B cell (primary cell): ENCODE measurements at regions not wholly inside any gene's neighbourhood (a gene's known extent, or its start where the extent isn't known, plus 50 kb on each side); places are given as distances from the start of the nearest gene placed in this dataset.

ENCODE experiments used
- ATAC-seq: fragments of 200-7000 bp; cut with Tn5 transposase; one replicate; pipeline ENCODE4 v1.10.0; 2021; ENCODE audit warnings: low read depth, mild to moderate bottlenecking, moderate number of reproducible peaks, moderate library complexity
- CTCF ChIA-PET: fragments of 350-600 bp; sonication (Branson Sonifier 250); formaldehyde crosslinking; loops from one replicate; lab custom pipeline; 2021; ENCODE audit warnings: antibody characterized with exemption, inconsistent platforms; lab: Charles Lee
- POLR2A ChIA-PET: fragments of 350-600 bp; sonication (Branson Sonifier 250); formaldehyde crosslinking; loops from one replicate; lab custom pipeline; 2021; ENCODE audit warnings: antibody characterized with exemption; lab: Charles Lee
- DNase-seq: peaks from one replicate; pipeline ENCODE4 v3.0.0; 2013
- H2AFZ ChIP-seq: 2 replicates; pipeline ENCODE4 v1.6.1; 2012; ENCODE audit warnings: mild to moderate bottlenecking, low read depth, low read length; ENCODE audit not compliant: insufficient read depth, poor library complexity, severe bottlenecking
- H3K27ac ChIP-seq, 2 donors: 1 replicate in 1 of 2; 2 replicates in 1 of 2; pipeline ENCODE4 v1.5.1; 2012 to 2013; ENCODE audit warnings: low read length in 2 of 2, mild to moderate bottlenecking in 2 of 2, moderate library complexity in 1 of 2
- H3K27me3 ChIP-seq, 4 experiments: fragments of 200-600 bp in 1 of 4; sonication (generic) in 1 of 4; replicated peaks in 1 of 4; 1 replicate in 2 of 4; 2 replicates in 2 of 4; pipeline versions ENCODE4 v1.6.1 to v1.7.0; 2013 to 2016; ENCODE audit warnings: low read length in 3 of 4, mild to moderate bottlenecking in 2 of 4, mixed read lengths in 1 of 4, moderate library complexity in 1 of 4; ENCODE audit not compliant: insufficient read depth in 4 of 4, control insufficient read depth in 3 of 4; ENCODE audit errors: control extremely low read depth in 1 of 4
- H3K36me3 ChIP-seq, 2 experiments: replicated peaks in 1 of 2; 1 replicate in 1 of 2; 2 replicates in 1 of 2; pipeline versions ENCODE4 v1.6.1 to v1.7.1; 2013; ENCODE audit warnings: low read length in 1 of 2; ENCODE audit not compliant: insufficient read depth in 2 of 2, control insufficient read depth in 1 of 2; ENCODE audit errors: control extremely low read depth in 1 of 2, extremely low read depth in 1 of 2
- H3K4me1 ChIP-seq, 2 donors: fragments of 200-600 bp in 1 of 2; sonication (generic) in 1 of 2; 1 replicate in 1 of 2; 2 replicates in 1 of 2; pipeline versions ENCODE4 v1.5.1 to v1.6.1; 2013 to 2017; ENCODE audit warnings: low read length in 2 of 2; ENCODE audit not compliant: control insufficient read depth in 2 of 2, insufficient read depth in 2 of 2
- H3K4me2 ChIP-seq: replicated peaks from 2 replicates; pipeline ENCODE3; 2012; ENCODE audit warnings: mild to moderate bottlenecking, low read depth, low read length; ENCODE audit not compliant: poor library complexity, severe bottlenecking
- H3K4me3 ChIP-seq, 5 experiments: fragments of 200-600 bp in 1 of 5; sonication (generic) in 1 of 5; 1 replicate in 3 of 5; 2 replicates in 2 of 5; pipeline versions ENCODE4 v1.5.1 to v1.7.0; 2011 to 2016; ENCODE audit warnings: low read length in 4 of 5, mild to moderate bottlenecking in 4 of 5, low read depth in 2 of 5, control low read depth in 1 of 5, moderate library complexity in 1 of 5; ENCODE audit not compliant: insufficient read depth in 1 of 5; ENCODE audit errors: control extremely low read depth in 1 of 5, extremely low read depth in 1 of 5
- H3K79me2 ChIP-seq: fragments of 200-600 bp; sonication (generic); one replicate; pipeline ENCODE4 v1.6.0; 2016; ENCODE audit warnings: low read length; ENCODE audit not compliant: control insufficient read depth, insufficient read depth
- H3K9ac ChIP-seq: fragments of 200-600 bp; sonication (generic); 2 replicates; pipeline ENCODE4 v1.6.1; 2017; ENCODE audit warnings: mild to moderate bottlenecking, low read length, moderate library complexity
- H3K9me3 ChIP-seq, 3 donors: one replicate each; pipeline versions ENCODE4 v1.6.1 to v1.7.1; 2013; ENCODE audit warnings: low read length in 2 of 3; ENCODE audit not compliant: control insufficient read depth in 2 of 3, insufficient read depth in 1 of 3; ENCODE audit errors: control extremely low read depth in 1 of 3
- H4K20me1 ChIP-seq: 2 replicates; pipeline ENCODE4 v1.6.0; 2012; ENCODE audit warnings: mild to moderate bottlenecking, low read length; ENCODE audit not compliant: insufficient read depth, control insufficient read depth, poor library complexity, severe bottlenecking
- H3K27ac Mint-ChIP-seq: one replicate; pipeline ENCODE4 v1.8.0; 2021; ENCODE audit warnings: mixed read lengths
- H3K27me3 Mint-ChIP-seq: one replicate; pipeline ENCODE4 v1.8.0; 2021; ENCODE audit warnings: mixed read lengths
- H3K4me1 Mint-ChIP-seq: one replicate; pipeline ENCODE4 v1.8.0; 2021; ENCODE audit warnings: mixed read lengths
- H3K4me3 Mint-ChIP-seq: one replicate; pipeline ENCODE4 v1.8.0; 2021; ENCODE audit warnings: mixed read lengths
- H3K9me3 Mint-ChIP-seq: one replicate; pipeline ENCODE4 v1.8.0; 2022; ENCODE audit warnings: mixed read lengths; ENCODE audit not compliant: insufficient read depth
- CTCF ChIP-seq: fragments of 200-600 bp; IDR thresholded peaks from one replicate; pipeline ENCODE4 v1.8.0; 2022; ENCODE audit warnings: antibody characterized with exemption, mild to moderate bottlenecking
- EZH2 ChIP-seq: IDR thresholded peaks from 2 replicates; pipeline ENCODE4 v1.6.1; 2012; ENCODE audit warnings: borderline replicate concordance, low read depth, mild to moderate bottlenecking, moderate library complexity, low read length; ENCODE audit not compliant: insufficient read depth, poor library complexity, severe bottlenecking
- WGBS: methylation state at CpG from one replicate; pipeline ENCODE4 v1.1.5; 2013; ENCODE audit warnings: missing lambda C conversion rate; ENCODE audit not compliant: insufficient coverage; 5-methylcytosine and 5-hydroxymethylcytosine counted together
- intact Hi-C: fragments of 100-400 bp; cut with micrococcal nuclease; formaldehyde crosslinking; loops from one replicate; pipeline ENCODE4 v1.10.0; 2022

DNA sequence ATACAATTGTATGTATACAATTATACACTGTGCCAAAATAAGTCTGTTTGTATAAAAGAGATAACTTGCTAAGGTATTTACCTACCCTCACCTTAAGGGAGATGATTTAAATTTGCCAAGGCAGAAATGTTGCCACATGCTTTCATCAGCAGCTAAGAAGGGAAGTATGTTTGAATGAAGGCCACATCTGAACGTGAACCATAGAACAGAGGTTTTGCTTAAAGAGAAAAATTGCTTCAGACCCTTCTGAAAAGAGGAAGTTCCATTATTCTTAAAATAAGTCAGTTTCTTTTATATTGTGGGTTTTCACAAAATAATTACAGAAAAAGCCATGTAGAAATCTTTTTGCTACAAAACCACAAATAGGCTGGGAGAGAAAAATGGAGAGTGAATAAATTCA, 621.5 kb upstream of the HTR2C start:
- TF ChIP-seq CTCF (no peak), EZH2 (no peak)
- no peak overlapping the region for H2AFZ ChIP-seq
- no peaks in the 10 kb centered on the region for H4K20me1 ChIP-seq
- no peak overlapping the region for H3K4me3 ChIP-seq
- POLR2A ChIA-PET = no interaction called here
- H3K27ac ChIP-seq = peak overlapping the region in 1 of 2 donors; percentile 48
- intact Hi-C loops = no loop called here
- no CpG with 5 or more reads among the region's 1 CpG for WGBS
- no peaks in the 10 kb centered on the region for H3K9me3 ChIP-seq
- no peak overlapping the region for H3K27ac Mint-ChIP-seq
- H3K4me3 Mint-ChIP-seq = no peak overlapping the region
- no peaks in the 10 kb centered on the region for H3K9me3 Mint-ChIP-seq
- DNase-seq (peak; percentile 25), ATAC-seq (no peak)
- H3K36me3 ChIP-seq = no peaks in the 10 kb centered on the region
- H3K4me1 Mint-ChIP-seq = peaks cover 13% of the 10 kb centered on the region
- no peaks in the 10 kb centered on the region for H3K79me2 ChIP-seq
- H3K4me2 ChIP-seq = no peak overlapping the region
- peaks cover 4 to 9% of the 10 kb centered on the region in 2 donors for H3K4me1 ChIP-seq
- no peak overlapping the region for H3K9ac ChIP-seq
- CTCF ChIA-PET = no interaction called here
- H3K27me3 ChIP-seq = no peaks in the 10 kb centered on the region
- H3K27me3 Mint-ChIP-seq = no peaks in the 10 kb centered on the region

DNA sequence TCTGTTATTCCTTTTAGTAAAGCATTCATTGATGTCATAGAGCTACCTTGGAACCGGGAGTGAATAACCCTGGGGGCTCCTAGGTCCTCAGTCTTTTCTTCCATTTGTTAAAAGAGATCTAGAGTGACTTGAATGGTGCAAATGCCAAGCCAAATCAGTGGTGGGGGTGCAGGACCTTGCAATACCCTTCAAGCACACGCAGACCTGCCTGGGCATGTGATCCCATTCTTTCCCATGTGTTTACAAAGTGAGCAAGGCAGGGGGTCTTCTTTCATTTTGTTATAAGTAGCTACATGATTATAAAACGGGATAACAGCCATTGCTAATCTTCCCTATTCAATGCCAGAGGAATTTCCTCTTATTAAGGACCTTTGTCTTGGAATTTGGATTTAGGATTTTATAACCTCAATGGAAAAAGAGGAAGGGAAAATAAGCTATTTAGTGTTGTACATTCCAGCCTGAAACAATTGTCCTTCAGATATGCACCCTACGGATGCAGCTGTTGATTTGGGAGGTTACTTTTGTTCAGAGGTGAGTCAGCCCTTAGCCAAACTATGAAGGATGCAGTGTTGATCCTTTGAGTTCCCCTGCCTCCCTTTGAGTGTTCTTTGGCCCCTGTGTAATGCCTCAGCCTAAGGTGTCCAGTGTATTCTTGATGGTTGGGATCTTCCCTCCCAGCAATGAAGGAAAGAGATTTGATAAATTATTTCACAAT, 623.8 kb upstream of the HTR2C start:
- DNase-seq (no peak), ATAC-seq (no peak)
- Mint-ChIP-seq H3K4me3 (no peak overlapping the region), H3K27ac (no peak overlapping the region), H3K27me3 (no peaks in the 10 kb centered on the region), H3K9me3 (no peaks in the 10 kb centered on the region), H3K4me1 (peaks cover 13% of the 10 kb centered on the region)
- H3K36me3 ChIP-seq = no peaks in the 10 kb centered on the region
- H2AFZ ChIP-seq = no peak overlapping the region
- intact Hi-C loops = no loop called here
- no CpG with 5 or more reads among the region's 4 CpGs for WGBS
- POLR2A ChIA-PET = interaction anchor here (0.5 kb wide), 1 partner anchor 933 kb away, joined by 3 read pairs; no protein-coding TSS in a partner anchor
- no peak for TF ChIP-seq CTCF
- no peak for TF ChIP-seq EZH2
- no peak overlapping the region for H3K27ac ChIP-seq
- peaks cover 4 to 9% of the 10 kb centered on the region in 2 donors for H3K4me1 ChIP-seq
- no peaks in the 10 kb centered on the region for H3K27me3 ChIP-seq
- no peak overlapping the region for H3K4me3 ChIP-seq
- no peaks in the 10 kb centered on the region for H3K9me3 ChIP-seq
- H3K4me2 ChIP-seq = no peak overlapping the region
- H3K79me2 ChIP-seq = no peaks in the 10 kb centered on the region
- no peaks in the 10 kb centered on the region for H4K20me1 ChIP-seq
- H3K9ac ChIP-seq = no peak overlapping the region
- CTCF ChIA-PET = no interaction called here
